Astrocyte of the spinal cord (primary cell): ENCODE measurements at regions not wholly inside any gene's neighbourhood (a gene's known extent, or its start where the extent isn't known, plus 50 kb on each side); places are given as distances from the start of the nearest gene placed in this dataset.

Source experiments
- DNase-seq: peaks from one replicate; pipeline ENCODE4 v3.0.0; 2011; ENCODE audit warnings: low read depth, low spot score
- H3K4me3 ChIP-seq: 2 replicates; pipeline ENCODE4 v1.5.1; 2011; ENCODE audit warnings: low read depth, mild to moderate bottlenecking, low read length, moderate library complexity
- in situ Hi-C: cut with HindIII; loops from 2 replicates; pipeline ENCODE4 v1.10.0; 2017; ENCODE audit warnings: low sequenced_read_pairs
- TF ChIP-seq, protein P1 (sequence below): IDR thresholded peaks from 2 replicates; pipeline ENCODE4 v1.5.1; 2012; ENCODE audit warnings: low read depth, mild to moderate bottlenecking, low read length, inconsistent platforms

- TF ChIP-seq, protein P1, sequence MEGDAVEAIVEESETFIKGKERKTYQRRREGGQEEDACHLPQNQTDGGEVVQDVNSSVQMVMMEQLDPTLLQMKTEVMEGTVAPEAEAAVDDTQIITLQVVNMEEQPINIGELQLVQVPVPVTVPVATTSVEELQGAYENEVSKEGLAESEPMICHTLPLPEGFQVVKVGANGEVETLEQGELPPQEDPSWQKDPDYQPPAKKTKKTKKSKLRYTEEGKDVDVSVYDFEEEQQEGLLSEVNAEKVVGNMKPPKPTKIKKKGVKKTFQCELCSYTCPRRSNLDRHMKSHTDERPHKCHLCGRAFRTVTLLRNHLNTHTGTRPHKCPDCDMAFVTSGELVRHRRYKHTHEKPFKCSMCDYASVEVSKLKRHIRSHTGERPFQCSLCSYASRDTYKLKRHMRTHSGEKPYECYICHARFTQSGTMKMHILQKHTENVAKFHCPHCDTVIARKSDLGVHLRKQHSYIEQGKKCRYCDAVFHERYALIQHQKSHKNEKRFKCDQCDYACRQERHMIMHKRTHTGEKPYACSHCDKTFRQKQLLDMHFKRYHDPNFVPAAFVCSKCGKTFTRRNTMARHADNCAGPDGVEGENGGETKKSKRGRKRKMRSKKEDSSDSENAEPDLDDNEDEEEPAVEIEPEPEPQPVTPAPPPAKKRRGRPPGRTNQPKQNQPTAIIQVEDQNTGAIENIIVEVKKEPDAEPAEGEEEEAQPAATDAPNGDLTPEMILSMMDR: no peak
- no peak overlapping the region for H3K4me3 ChIP-seq
- no peak for DNase-seq
- in situ Hi-C loops: no loop called here
Measured at GRCh38 chr2:105522645-105523044, 123.8 kb upstream of the FHL2 start.

DNA sequence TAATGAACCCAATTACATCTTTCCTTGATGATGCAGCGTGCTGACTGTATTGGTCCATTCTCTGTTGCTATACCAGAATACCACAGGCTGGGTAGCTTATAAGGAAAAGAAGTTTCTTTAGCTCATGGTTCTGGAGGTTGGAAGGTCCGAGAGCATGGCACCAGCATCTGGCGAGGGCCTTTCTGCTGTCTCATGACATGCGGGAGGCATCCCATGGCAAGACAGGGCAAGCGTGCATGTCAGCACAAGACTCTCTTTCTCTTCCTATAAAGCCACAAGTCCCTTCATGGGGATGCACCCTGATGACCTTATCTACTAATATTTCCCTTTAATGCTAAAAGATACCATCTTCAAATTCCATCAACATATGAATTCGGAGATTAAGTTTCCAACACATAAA lies 122.8 kb upstream of the FHL2 start:
- in situ Hi-C loops: no loop called here
- DNase-seq: no peak
- no peak overlapping the region for H3K4me3 ChIP-seq
- TF ChIP-seq, protein P1: no peak

DNA sequence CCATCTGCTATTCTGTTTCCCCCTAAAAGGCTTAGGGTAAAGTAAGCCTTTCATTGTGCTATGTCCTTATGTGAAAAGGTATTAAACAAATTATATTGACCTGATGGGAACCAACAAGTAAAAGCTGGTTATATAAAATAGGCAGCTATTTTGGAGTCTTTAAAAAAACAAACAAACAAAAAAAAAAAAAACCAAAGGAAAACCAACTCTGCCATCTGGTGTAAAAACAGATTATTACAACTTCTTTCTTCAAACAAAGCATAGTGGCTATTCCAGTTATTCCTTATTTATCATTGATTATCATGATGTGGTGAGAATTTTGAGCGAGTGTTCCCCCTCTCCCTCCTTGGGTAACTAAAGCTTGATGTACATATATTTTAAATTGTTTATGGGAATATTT lies 122.3 kb upstream of the FHL2 start:
- in situ Hi-C loops: no loop called here
- H3K4me3 ChIP-seq: no peak overlapping the region
- TF ChIP-seq, protein P1: peak; percentile 20
- DNase-seq: peak; percentile 44

GRCh38 chr2:105519516-105519915 lies 120.7 kb upstream of the FHL2 start:
- TF ChIP-seq, protein P1: peak; percentile 27
- DNase-seq: peak; percentile 42
- in situ Hi-C loops: no loop called here
- no peak overlapping the region for H3K4me3 ChIP-seq

GRCh38 chr2:105518897-105519296 lies 120.0 kb upstream of the FHL2 start:
- TF ChIP-seq, protein P1: no peak
- no peak for DNase-seq
- in situ Hi-C loops: no loop called here
- no peak overlapping the region for H3K4me3 ChIP-seq

GRCh38 chr2:105517814-105518705 lies 119.2 kb upstream of the FHL2 start:
- peak; percentile 63 for DNase-seq
- TF ChIP-seq, protein P1: no peak
- in situ Hi-C loops: no loop called here
- no peak overlapping the region for H3K4me3 ChIP-seq
